Panc1 (cell line): ENCODE measurements at regions not wholly inside any gene's neighbourhood (a gene's known extent, or its start where the extent isn't known, plus 50 kb on each side); places are given as distances from the start of the nearest gene placed in this dataset.
A peak's percentile ranks its signal among the peaks of the same experiment; 100 is the strongest.

ENCODE experiments used
- ATAC-seq: fragments of 200-7000 bp; cut with Tn5 transposase; 2 replicates; pipeline ENCODE4 v1.9.1; 2020; ENCODE audit warnings: mild to moderate bottlenecking, moderate library complexity
- BruUV-seq: library from RNA; stranded (reverse); fragments of 400-500 nt; replicated peaks from 2 replicates; lab custom pipeline; 2021; lab: Mats Ljungman, UMichigan
- CTCF ChIA-PET: fragments of 300-600 bp; sonication (Branson Sonifier 250); formaldehyde crosslinking; loops from one replicate; lab custom pipeline; 2022; ENCODE audit warnings: antibody characterized with exemption; lab: Charles Lee
- POLR2A ChIA-PET: fragments of 300-600 bp; sonication (Branson Sonifier 250); formaldehyde crosslinking; loops from one replicate; lab custom pipeline; 2022; ENCODE audit warnings: antibody characterized with exemption; lab: Charles Lee
- DNase-seq: peaks from one replicate; pipeline ENCODE4 v3.0.0-alpha.2; 2010; ENCODE audit warnings: low read depth, low spot score
- H3K27ac ChIP-seq: 2 replicates; pipeline ENCODE4 v1.5.1; 2011; ENCODE audit warnings: mild to moderate bottlenecking, low read length, inconsistent platforms
- H3K27me3 ChIP-seq: fragments of 200-500 bp; sonication (Bioruptor generic); 2 replicates; pipeline ENCODE4 v1.6.0; 2014; ENCODE audit warnings: low read length, inconsistent platforms; ENCODE audit not compliant: control insufficient read depth, insufficient read depth
- H3K36me3 ChIP-seq: fragments of 200-500 bp; sonication (Bioruptor generic); 2 replicates; pipeline ENCODE4 v1.5.1; 2014; ENCODE audit warnings: inconsistent platforms, mild to moderate bottlenecking, low read length, moderate library complexity; ENCODE audit not compliant: control insufficient read depth, insufficient read depth
- H3K4me1 ChIP-seq: 2 replicates; pipeline ENCODE4 v1.5.1; 2011; ENCODE audit warnings: inconsistent platforms, mild to moderate bottlenecking, low read length, moderate library complexity; ENCODE audit not compliant: control insufficient read depth, insufficient read depth
- H3K4me3 ChIP-seq, 2 experiments: 2 replicates each; pipeline ENCODE4 v1.5.1; 2011 to 2012; ENCODE audit warnings: low read depth in 2 of 2, low read length in 2 of 2, mild to moderate bottlenecking in 2 of 2, inconsistent platforms in 1 of 2, moderate library complexity in 1 of 2
- H3K9me3 ChIP-seq: fragments of 200-500 bp; sonication (Bioruptor generic); 2 replicates; pipeline ENCODE4 v1.5.1; 2014; ENCODE audit warnings: low read depth, mild to moderate bottlenecking, inconsistent platforms, low read length, moderate library complexity; ENCODE audit not compliant: control insufficient read depth, insufficient read depth
- CTCF ChIP-seq: fragments of 450-650 bp; IDR thresholded peaks from 2 replicates; pipeline ENCODE4 v1.5.1; 2017; ENCODE audit warnings: mild to moderate bottlenecking
- POLR2AphosphoS5 ChIP-seq: IDR thresholded peaks from 2 replicates; pipeline ENCODE4 v1.6.1; 2012; ENCODE audit warnings: mild to moderate bottlenecking, low read depth, low read length, moderate library complexity
- REST ChIP-seq, 2 experiments: IDR thresholded peaks; 2 replicates each; pipeline ENCODE4 v1.6.1; 2011 to 2012; ENCODE audit warnings: low read depth in 2 of 2, control low read depth in 1 of 2, low read length in 1 of 2, mild to moderate bottlenecking in 1 of 2, moderate library complexity in 1 of 2; ENCODE audit not compliant: insufficient read depth in 1 of 2
- SIN3A ChIP-seq: IDR thresholded peaks from 2 replicates; pipeline ENCODE4 v1.6.1; 2012; ENCODE audit warnings: low read depth, mild to moderate bottlenecking, low read length, moderate library complexity, borderline replicate concordance; ENCODE audit not compliant: insufficient read depth
- TCF7L2 ChIP-seq: IDR thresholded peaks from 2 replicates; pipeline ENCODE4 v1.6.1; 2011; ENCODE audit warnings: mild to moderate bottlenecking, low read depth, low read length, inconsistent platforms
- in situ Hi-C: cut with HindIII; loops from 2 replicates; pipeline ENCODE4 v1.10.0; 2016; ENCODE audit warnings: low sequenced_read_pairs, low pct_unique_long_range_greater_than_20kb
- intact Hi-C: fragments of 100-400 bp; cut with micrococcal nuclease; formaldehyde crosslinking; loops from one replicate; pipeline ENCODE4 v1.10.0; 2022; ENCODE audit not compliant: unreplicated experiment

- Histone ChIP-seq H3K9me3 (peaks cover 23% of the 10 kb centered on the region; the same call in 1 of the 2 replicates), H3K36me3 (no peaks in the 10 kb centered on the region), H3K4me1 (peaks cover 20% of the 10 kb centered on the region), H3K27ac (peak overlapping the region; percentile 93), H3K4me3 (peak overlapping the region in 1 of 2 experiments; percentile 32; a peak in 2 of 4 replicates), H3K27me3 (no peaks in the 10 kb centered on the region)
- ChIA-PET POLR2A (interaction anchor here (0.6 kb wide), 1 partner anchor 113 kb away, joined by 3 read pairs; no protein-coding TSS in a partner anchor), CTCF (no interaction called here)
- in situ Hi-C loops = no loop called here
- no TSS peak for BruUV-seq
- peak; percentile 91 for DNase-seq
- intact Hi-C loops = no loop called here
- peak; percentile 98 for ATAC-seq
- TF ChIP-seq POLR2AphosphoS5 = no peak; the same call in 1 of the 2 replicates
- no peak for TF ChIP-seq SIN3A
- no peak for TF ChIP-seq REST (IDR thresholded peaks at IDR 0.05; ENCODE audit: insufficient read depth in 1 of 2, low read depth in 2 of 2, low read length in 1 of 2)
- no peak for TF ChIP-seq CTCF
- no peak for TF ChIP-seq TCF7L2
Measured at GRCh38 chr13:79936368-79937136, 404.4 kb downstream of the SPRY2 start.

- H3K4me1 ChIP-seq = peaks cover 20% of the 10 kb centered on the region
- no peak for TF ChIP-seq CTCF
- no peak for TF ChIP-seq REST (IDR thresholded peaks at IDR 0.05; ENCODE audit: insufficient read depth in 1 of 2, low read depth in 2 of 2, low read length in 1 of 2)
- no peak for TF ChIP-seq POLR2AphosphoS5
- no peak for TF ChIP-seq SIN3A
- TF ChIP-seq TCF7L2 = no peak
- H3K4me3 ChIP-seq = no peak overlapping the region
- no peaks in the 10 kb centered on the region for H3K36me3 ChIP-seq
- ChIA-PET POLR2A (no interaction called here), CTCF (no interaction called here)
- intact Hi-C loops = no loop called here
- DNase-seq (no peak), ATAC-seq (no peak)
- no TSS peak for BruUV-seq
- in situ Hi-C loops = no loop called here
- no peaks in the 10 kb centered on the region for H3K27me3 ChIP-seq
- H3K9me3 ChIP-seq = peaks cover 32% of the 10 kb centered on the region; the same call in 1 of the 2 replicates
- H3K27ac ChIP-seq = peak overlapping the region; percentile 93
Measured at GRCh38 chr13:79935121-79935520, 405.8 kb downstream of the SPRY2 start.
